Hematopoietic multipotent progenitor cell (in vitro differentiated cells): ENCODE measurements at regions not wholly inside any gene's neighbourhood (a gene's known extent, or its start where the extent isn't known, plus 50 kb on each side); places are given as distances from the start of the nearest gene placed in this dataset.

Source experiments
- DNase-seq, 3 donors: peaks; one replicate each; pipeline ENCODE4 v3.0.0-alpha.2; 2011 to 2015; ENCODE audit warnings: low read depth in 2 of 3, low spot score in 2 of 3

- DNase-seq, result no peak
Observed at GRCh38 chr3:83302091-83302490, 1540.6 kb upstream of the GBE1 start.

- DNase-seq, result no peak
Observed at GRCh38 chr3:83317605-83318004, 1556.2 kb upstream of the GBE1 start.

GRCh38 chr3:83320726-83321125 is 1559.3 kb upstream of the GBE1 start:
- DNase-seq, result no peak

GRCh38 chr3:83321457-83321856 is 1560.0 kb upstream of the GBE1 start:
- no peak for DNase-seq

- no peak for DNase-seq
Observed at GRCh38 chr3:83321891-83322290, 1560.4 kb upstream of the GBE1 start.

GRCh38 chr3:83354205-83354604 is 1592.8 kb upstream of the GBE1 start:
- DNase-seq, result no peak

- DNase-seq, result no peak
Observed at GRCh38 chr3:83393276-83393675, 1565.5 kb upstream of the CADM2 start.

- DNase-seq, result no peak
Observed at GRCh38 chr3:83403927-83404326, 1554.9 kb upstream of the CADM2 start.

GRCh38 chr3:83426300-83426699 is 1532.5 kb upstream of the CADM2 start:
- DNase-seq, result no peak

GRCh38 chr3:83434880-83435587 is 1523.8 kb upstream of the CADM2 start:
- no peak for DNase-seq

- DNase-seq, result no peak
Observed at GRCh38 chr3:83438188-83438587, 1520.6 kb upstream of the CADM2 start.

GRCh38 chr3:83453056-83453455 is 1505.7 kb upstream of the CADM2 start:
- no peak for DNase-seq

- no peak for DNase-seq
Observed at GRCh38 chr3:83454353-83454752, 1504.4 kb upstream of the CADM2 start.

- DNase-seq, result peak in 1 of 3 donors; percentile 38
Observed at GRCh38 chr3:83457551-83457950, 1501.2 kb upstream of the CADM2 start.

- DNase-seq, result no peak
Observed at GRCh38 chr3:83460052-83460451, 1498.7 kb upstream of the CADM2 start.

GRCh38 chr3:83461411-83461810 is 1497.4 kb upstream of the CADM2 start:
- no peak for DNase-seq

- no peak for DNase-seq
Observed at GRCh38 chr3:83477563-83477962, 1481.2 kb upstream of the CADM2 start.

- DNase-seq, result no peak
Observed at GRCh38 chr3:83482402-83483070, 1476.3 kb upstream of the CADM2 start.

GRCh38 chr3:83496462-83496861 is 1462.3 kb upstream of the CADM2 start:
- DNase-seq, result no peak

GRCh38 chr3:83498361-83499016 is 1460.3 kb upstream of the CADM2 start:
- peak in 2 of 3 donors; percentile 26 to 73 for DNase-seq

- DNase-seq, result no peak
Observed at GRCh38 chr3:83500422-83500821, 1458.4 kb upstream of the CADM2 start.

- no peak for DNase-seq
Observed at GRCh38 chr3:83500931-83501330, 1457.9 kb upstream of the CADM2 start.
